ACC112 (cell line): ENCODE measurements at regions not wholly inside any gene's neighbourhood (a gene's known extent, or its start where the extent isn't known, plus 50 kb on each side); places are given as distances from the start of the nearest gene placed in this dataset.

Experiments
- H2AFZ ChIP-seq: fragments of 200-600 bp; sonication (generic); one replicate; pipeline ENCODE4 v1.6.0; 2017; ENCODE audit warnings: antibody characterized with exemption, low read length; ENCODE audit not compliant: unreplicated experiment
- H3K27ac ChIP-seq: fragments of 200-600 bp; sonication (generic); 2 replicates; pipeline ENCODE4 v1.5.1; 2014; ENCODE audit warnings: low read depth, mild to moderate bottlenecking, antibody characterized with exemption, low read length, moderate library complexity
- H3K27me3 ChIP-seq: fragments of 200-600 bp; sonication (generic); 2 replicates; pipeline ENCODE4 v1.6.1; 2014; ENCODE audit warnings: mild to moderate bottlenecking, antibody characterized with exemption, low read length, moderate library complexity, mixed read lengths; ENCODE audit not compliant: insufficient read depth
- H3K36me3 ChIP-seq: fragments of 200-600 bp; sonication (generic); 2 replicates; pipeline ENCODE4 v1.6.1; 2016; ENCODE audit warnings: mild to moderate bottlenecking, antibody characterized with exemption, low read length, moderate library complexity, mixed read lengths; ENCODE audit not compliant: insufficient read depth
- H3K4me1 ChIP-seq: fragments of 200-600 bp; sonication (generic); one replicate; pipeline ENCODE4 v1.6.1; 2016; ENCODE audit warnings: low read length, mixed read lengths; ENCODE audit not compliant: insufficient read depth, unreplicated experiment, control insufficient read depth
- H3K4me3 ChIP-seq: fragments of 200-600 bp; sonication (generic); 2 replicates; pipeline ENCODE4 v1.5.1; 2014; ENCODE audit warnings: mild to moderate bottlenecking, low read depth, low read length
- H3K79me2 ChIP-seq: fragments of 200-600 bp; sonication (generic); one replicate; pipeline ENCODE4 v1.6.0; 2016; ENCODE audit warnings: low read length; ENCODE audit not compliant: control insufficient read depth, unreplicated experiment, insufficient read depth

GRCh38 chr7:130887957-130888371 lies 154.0 kb upstream of the KLF14 start:
- Histone ChIP-seq H3K79me2 (peaks cover 84% of the 10 kb centered on the region), H3K27ac (peak overlapping the region; percentile 99), H3K4me1 (peaks cover 90% of the 10 kb centered on the region), H3K4me3 (peak overlapping the region; percentile 35; the same call in 1 of the 2 replicates), H3K27me3 (no peaks in the 10 kb centered on the region), H2AFZ (no peak overlapping the region), H3K36me3 (peaks cover 38% of the 10 kb centered on the region)

DNA sequence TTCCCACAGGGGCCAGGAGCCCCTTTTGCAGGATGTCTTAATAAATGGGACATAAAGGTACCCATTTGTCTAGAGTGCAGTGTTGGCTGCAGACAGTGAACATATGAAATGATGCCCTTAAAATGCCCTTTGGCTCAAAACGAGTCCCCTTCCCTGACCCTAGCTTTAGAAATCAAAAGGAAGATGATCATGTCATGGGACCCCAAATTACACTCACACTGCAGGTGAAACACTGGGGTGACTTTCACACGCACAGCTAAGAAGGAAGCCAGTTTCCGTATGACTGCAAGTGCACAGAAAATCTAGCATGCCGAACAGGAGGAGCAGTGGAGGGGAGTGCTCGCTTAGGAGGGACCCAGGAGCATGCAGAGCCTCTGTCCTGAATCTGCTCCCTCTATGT lies 154.5 kb upstream of the KLF14 start:
- Histone ChIP-seq H2AFZ (no peak overlapping the region), H3K36me3 (peaks cover 35% of the 10 kb centered on the region), H3K4me1 (peaks cover 92% of the 10 kb centered on the region), H3K4me3 (no peak overlapping the region), H3K27ac (peak overlapping the region; percentile 99), H3K27me3 (no peaks in the 10 kb centered on the region), H3K79me2 (peaks cover 85% of the 10 kb centered on the region)

DNA sequence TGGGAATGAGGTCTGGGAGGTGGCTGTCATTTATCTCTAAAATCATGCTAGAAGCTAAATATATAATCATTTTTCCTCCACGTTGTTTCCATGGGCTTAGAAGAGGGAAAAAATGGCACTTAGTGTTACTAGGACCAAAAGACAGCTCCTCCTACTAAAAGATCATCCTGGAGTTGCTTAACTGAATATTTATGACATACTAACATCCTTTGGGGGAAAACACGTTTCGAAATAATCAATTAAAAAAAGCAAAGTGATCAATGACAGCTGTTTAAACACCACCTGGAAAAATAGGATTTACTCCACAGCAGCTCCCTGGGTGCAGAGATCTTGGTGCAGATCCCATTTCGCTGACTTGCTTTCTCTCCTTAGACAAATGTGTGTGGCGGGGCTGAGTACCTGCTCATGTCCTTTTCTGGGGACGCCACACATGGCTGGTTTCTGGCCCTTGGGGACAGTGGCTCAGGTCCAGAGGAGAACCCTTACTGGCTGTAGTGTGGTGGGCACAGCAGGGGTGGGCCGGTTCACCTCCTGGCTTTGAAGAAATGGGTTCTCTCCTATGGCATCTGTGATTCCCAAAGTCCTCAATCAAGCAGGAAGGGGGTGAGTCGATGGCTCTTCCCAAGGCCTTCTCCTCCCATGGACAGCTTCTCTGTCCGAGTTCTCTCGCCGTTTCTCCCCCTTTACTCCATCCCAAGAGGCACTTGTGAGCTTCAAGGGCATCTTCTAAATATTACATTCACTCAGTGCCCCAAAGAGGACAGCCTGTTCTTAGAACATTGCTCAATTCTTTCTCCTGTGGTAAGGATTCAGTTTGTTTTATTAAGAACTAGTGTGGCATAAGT lies 156.4 kb upstream of the KLF14 start:
- Histone ChIP-seq H3K27me3 (no peaks in the 10 kb centered on the region), H3K27ac (peak overlapping the region; percentile 99), H3K79me2 (peaks cover 83% of the 10 kb centered on the region), H3K4me1 (peaks cover 92% of the 10 kb centered on the region), H3K4me3 (peak overlapping the region; percentile 60), H3K36me3 (peaks cover 16% of the 10 kb centered on the region), H2AFZ (no peak overlapping the region)

DNA sequence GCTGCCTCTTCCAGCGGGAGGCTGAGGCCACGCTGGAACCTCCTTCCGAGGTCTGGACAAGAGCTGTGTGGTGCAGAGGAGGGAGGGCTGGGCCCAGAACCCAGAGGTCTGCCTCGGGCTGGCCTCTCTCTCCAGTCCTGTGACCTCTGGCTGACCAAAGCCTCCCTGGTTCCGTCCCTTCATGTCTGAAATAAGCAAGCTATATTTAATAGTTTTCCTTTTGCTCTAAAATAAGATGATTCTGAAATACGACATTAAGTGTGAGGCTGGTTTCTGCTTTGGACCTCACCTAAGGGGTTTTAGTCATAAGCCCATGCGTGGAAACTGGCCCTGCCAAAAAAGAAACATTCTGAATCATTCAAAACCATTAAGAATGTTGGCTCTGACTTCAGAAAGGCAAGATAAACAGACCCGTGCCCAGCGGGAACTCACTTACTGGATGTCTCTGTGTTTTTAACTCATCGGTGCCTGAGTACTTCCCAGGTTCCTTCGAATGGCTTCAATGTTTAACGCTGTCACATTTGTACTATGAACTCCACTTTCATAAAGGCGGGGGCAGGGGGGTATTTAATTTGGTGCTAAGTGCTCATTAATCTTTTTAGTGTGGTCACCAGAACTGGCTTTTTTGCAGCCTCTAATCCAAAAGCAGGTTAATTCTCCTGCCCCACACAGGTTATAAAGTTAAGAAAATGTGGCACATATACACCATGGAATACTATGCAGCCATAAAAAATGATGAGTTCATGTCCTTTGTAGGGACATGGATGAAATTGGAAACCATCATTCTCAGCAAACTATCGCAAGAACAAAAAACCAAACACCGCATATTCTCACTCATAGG lies 157.5 kb upstream of the KLF14 start:
- no peaks in the 10 kb centered on the region for H3K27me3 ChIP-seq
- no peak overlapping the region for H2AFZ ChIP-seq
- H3K79me2 ChIP-seq = peaks cover 83% of the 10 kb centered on the region
- peak overlapping the region; percentile 99 for H3K27ac ChIP-seq
- H3K4me1 ChIP-seq = peaks cover 92% of the 10 kb centered on the region
- H3K4me3 ChIP-seq = peak overlapping the region; percentile 60
- peaks cover 18% of the 10 kb centered on the region for H3K36me3 ChIP-seq

DNA sequence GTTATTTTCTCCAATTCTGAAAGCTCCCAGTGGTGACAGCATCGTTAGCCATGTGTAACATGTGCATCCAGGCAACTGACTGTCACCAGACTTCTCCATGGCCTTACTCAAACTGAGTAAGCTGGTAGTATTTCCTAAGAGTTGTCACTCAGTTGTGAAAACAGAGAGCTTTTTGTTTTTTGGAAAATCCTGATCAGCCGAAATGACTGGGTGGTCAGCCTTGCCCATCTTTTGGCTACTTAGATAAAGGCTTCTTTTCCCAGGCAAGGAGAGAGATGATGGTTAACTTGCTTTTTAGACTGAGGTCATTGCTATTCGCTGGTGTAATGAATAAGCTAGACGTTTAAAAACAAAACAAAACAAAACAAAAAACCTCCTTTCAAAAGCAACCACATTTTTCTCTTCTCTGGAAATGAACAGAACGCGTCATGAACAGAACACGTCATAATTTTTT lies 159.5 kb upstream of the KLF14 start:
- H2AFZ ChIP-seq = no peak overlapping the region
- H3K4me3 ChIP-seq = no peak overlapping the region
- peaks cover 90% of the 10 kb centered on the region for H3K4me1 ChIP-seq
- peaks cover 85% of the 10 kb centered on the region for H3K79me2 ChIP-seq
- H3K27ac ChIP-seq = peak overlapping the region; percentile 100
- peaks cover 21% of the 10 kb centered on the region for H3K36me3 ChIP-seq
- no peaks in the 10 kb centered on the region for H3K27me3 ChIP-seq

- Histone ChIP-seq H3K4me1 (peaks cover 88% of the 10 kb centered on the region), H2AFZ (no peak overlapping the region), H3K27ac (peak overlapping the region; percentile 100), H3K79me2 (peaks cover 85% of the 10 kb centered on the region), H3K36me3 (peaks cover 25% of the 10 kb centered on the region), H3K4me3 (peak overlapping the region; percentile 21; the same call in 1 of the 2 replicates), H3K27me3 (no peaks in the 10 kb centered on the region)
Observed at GRCh38 chr7:130894146-130894908, 160.3 kb upstream of the KLF14 start.

GRCh38 chr7:130894909-130895750 lies 161.1 kb upstream of the KLF14 start:
- H3K4me1 ChIP-seq = peaks cover 88% of the 10 kb centered on the region
- no peaks in the 10 kb centered on the region for H3K27me3 ChIP-seq
- H2AFZ ChIP-seq = no peak overlapping the region
- peaks cover 86% of the 10 kb centered on the region for H3K79me2 ChIP-seq
- peak overlapping the region; percentile 100 for H3K27ac ChIP-seq
- no peak overlapping the region for H3K4me3 ChIP-seq
- H3K36me3 ChIP-seq = peaks cover 32% of the 10 kb centered on the region

GRCh38 chr7:130896051-130896881 lies 162.3 kb upstream of the KLF14 start:
- no peak overlapping the region for H2AFZ ChIP-seq
- H3K4me3 ChIP-seq = no peak overlapping the region
- no peaks in the 10 kb centered on the region for H3K27me3 ChIP-seq
- H3K4me1 ChIP-seq = peaks cover 88% of the 10 kb centered on the region
- peaks cover 86% of the 10 kb centered on the region for H3K79me2 ChIP-seq
- peak overlapping the region; percentile 100 for H3K27ac ChIP-seq
- peaks cover 35% of the 10 kb centered on the region for H3K36me3 ChIP-seq

DNA sequence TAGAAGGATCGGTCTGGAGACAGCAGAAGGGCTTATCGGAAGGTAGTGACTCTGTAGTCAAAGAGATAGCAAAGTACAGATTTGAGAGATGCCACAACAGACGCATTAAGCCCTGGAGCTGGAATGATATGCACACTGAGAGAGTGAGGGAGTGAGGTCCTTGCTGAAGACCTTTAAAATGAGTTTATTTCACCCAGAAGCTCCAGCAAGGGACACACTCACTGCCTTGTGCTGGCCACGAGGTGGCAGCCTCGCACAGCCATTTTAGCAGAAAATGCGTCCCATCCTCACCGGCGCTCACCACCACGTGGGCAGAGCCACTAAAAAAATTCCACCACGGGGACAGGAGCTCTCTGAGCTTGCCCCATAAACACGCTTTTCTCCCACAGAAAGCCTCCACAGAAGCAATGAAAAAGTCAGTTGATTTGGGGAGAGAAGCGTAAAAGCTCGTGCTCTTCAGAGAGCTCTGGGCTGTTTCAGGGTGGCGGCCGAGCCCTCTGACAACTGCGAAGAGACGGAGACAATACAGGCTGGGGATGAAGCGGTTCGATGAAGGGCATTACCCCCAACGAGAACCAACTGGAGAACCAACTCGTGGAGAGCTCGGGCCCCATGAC lies 163.0 kb upstream of the KLF14 start:
- peaks cover 35% of the 10 kb centered on the region for H3K36me3 ChIP-seq
- no peak overlapping the region for H2AFZ ChIP-seq
- H3K4me1 ChIP-seq = peaks cover 93% of the 10 kb centered on the region
- no peaks in the 10 kb centered on the region for H3K27me3 ChIP-seq
- H3K4me3 ChIP-seq = no peak overlapping the region
- H3K27ac ChIP-seq = peak overlapping the region; percentile 100
- peaks cover 92% of the 10 kb centered on the region for H3K79me2 ChIP-seq
